Stimulated activated naive B cell treated with anti-CD40 and anti-IgM and Interleukin-4, amounts not matched to agents 10 μg/mL and 1 μg/mL and 100 μg/mL, for 72 hours (primary cell): ENCODE measurements at regions not wholly inside any gene's neighbourhood (a gene's known extent, or its start where the extent isn't known, plus 50 kb on each side); places are given as distances from the start of the nearest gene placed in this dataset.

Experiments
- ATAC-seq, 2 donors: fragments of 150-1000 bp; cut with Tn5 transposase; replicated peaks; 2 replicates each; pipeline ENCODE4 v1.10.0; 2021; ENCODE audit warnings: moderate library complexity in 1 of 2
- DNase-seq: peaks from one replicate; pipeline ENCODE4 v3.0.0; 2021
- H3K27ac Mint-ChIP-seq: one replicate; pipeline ENCODE4 v1.8.0; 2022; ENCODE audit warnings: mild to moderate bottlenecking, mixed read lengths
- H3K27me3 Mint-ChIP-seq, 2 donors: one replicate each; pipeline ENCODE4 v1.8.0; 2022; ENCODE audit warnings: mixed read lengths in 2 of 2
- H3K36me3 Mint-ChIP-seq, 2 donors: one replicate each; pipeline ENCODE4 v1.8.0; 2022; ENCODE audit warnings: mixed read lengths in 2 of 2, mild to moderate bottlenecking in 1 of 2
- H3K4me1 Mint-ChIP-seq, 2 donors: one replicate each; pipeline ENCODE4 v1.8.0; 2022; ENCODE audit warnings: mixed read lengths in 2 of 2, mild to moderate bottlenecking in 1 of 2
- H3K4me3 Mint-ChIP-seq, 2 donors: one replicate each; pipeline ENCODE4 v1.8.0; 2022; ENCODE audit warnings: mild to moderate bottlenecking in 2 of 2, mixed read lengths in 2 of 2, moderate library complexity in 1 of 2
- H3K9me3 Mint-ChIP-seq, 2 donors: one replicate each; pipeline ENCODE4 v1.8.0; 2022; ENCODE audit warnings: mixed read lengths in 2 of 2, mild to moderate bottlenecking in 1 of 2

DNA sequence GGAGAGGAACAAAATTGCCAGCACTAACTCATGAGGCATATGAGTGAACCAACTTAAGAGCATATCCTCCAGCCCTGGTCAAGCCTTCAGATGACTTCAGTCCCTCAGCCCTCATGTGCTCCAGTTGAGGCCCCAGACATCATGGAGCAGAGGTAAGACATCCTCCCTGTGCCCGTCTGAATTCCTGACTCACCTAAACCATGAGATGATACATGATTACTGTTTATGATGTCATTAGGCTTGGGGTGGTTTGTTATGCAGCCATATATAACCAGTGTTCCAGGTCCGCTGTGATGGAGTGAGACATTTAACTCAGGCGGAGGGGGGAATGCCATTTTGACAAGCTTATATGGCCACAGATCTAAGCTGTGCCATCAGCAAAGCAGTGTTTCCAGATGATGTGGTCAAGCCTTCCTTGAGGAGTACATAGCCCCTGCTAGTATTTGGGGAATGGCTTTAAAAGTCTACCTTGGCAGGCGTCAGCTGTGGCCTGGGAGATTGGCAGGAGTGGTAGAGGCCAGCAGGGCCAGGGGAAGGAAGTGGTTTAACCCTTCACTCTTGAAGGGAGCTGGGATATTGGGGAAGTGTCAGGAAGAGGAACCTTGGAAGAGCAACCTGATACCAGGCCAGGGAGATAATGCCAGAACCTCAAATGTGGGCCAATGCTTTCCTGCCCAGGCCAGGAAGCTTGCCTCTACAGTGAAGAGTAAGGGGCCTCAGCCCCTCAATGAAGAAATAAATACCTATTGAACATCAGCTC is 343.0 kb upstream of the PODXL start:
- no peak overlapping the region for H3K27ac Mint-ChIP-seq
- no peak for DNase-seq
- H3K27me3 Mint-ChIP-seq = peaks cover 7 to 13% of the 10 kb centered on the region in 2 donors
- H3K9me3 Mint-ChIP-seq = peaks cover 8 to 15% of the 10 kb centered on the region in 2 donors
- H3K4me3 Mint-ChIP-seq = no peak overlapping the region
- no peaks in the 10 kb centered on the region for H3K36me3 Mint-ChIP-seq
- no peaks in the 10 kb centered on the region for H3K4me1 Mint-ChIP-seq
- no peak for ATAC-seq

- H3K27me3 Mint-ChIP-seq = peaks cover 7 to 13% of the 10 kb centered on the region in 2 donors
- H3K36me3 Mint-ChIP-seq = no peaks in the 10 kb centered on the region
- peaks cover 7 to 9% of the 10 kb centered on the region in 2 donors for H3K9me3 Mint-ChIP-seq
- H3K4me3 Mint-ChIP-seq = no peak overlapping the region
- DNase-seq (no peak), ATAC-seq (no peak)
- no peak overlapping the region for H3K27ac Mint-ChIP-seq
- no peaks in the 10 kb centered on the region for H3K4me1 Mint-ChIP-seq
These were observed 342.0 kb upstream of the PODXL start for GRCh38 chr7:131898418-131898817.

- ATAC-seq (no peak), DNase-seq (no peak)
- peaks cover 7 to 9% of the 10 kb centered on the region in 2 donors for H3K9me3 Mint-ChIP-seq
- no peaks in the 10 kb centered on the region for H3K36me3 Mint-ChIP-seq
- H3K27ac Mint-ChIP-seq = no peak overlapping the region
- no peaks in the 10 kb centered on the region for H3K4me1 Mint-ChIP-seq
- H3K4me3 Mint-ChIP-seq = no peak overlapping the region
- peaks cover 7 to 13% of the 10 kb centered on the region in 2 donors for H3K27me3 Mint-ChIP-seq
These were observed 341.4 kb upstream of the PODXL start for GRCh38 chr7:131897790-131898165.

- H3K9me3 Mint-ChIP-seq = peaks cover 6 to 9% of the 10 kb centered on the region in 2 donors
- H3K27ac Mint-ChIP-seq = no peak overlapping the region
- no peak overlapping the region for H3K4me3 Mint-ChIP-seq
- H3K27me3 Mint-ChIP-seq = peaks cover 7 to 13% of the 10 kb centered on the region in 2 donors
- ATAC-seq (no peak), DNase-seq (no peak)
- no peaks in the 10 kb centered on the region for H3K36me3 Mint-ChIP-seq
- no peaks in the 10 kb centered on the region for H3K4me1 Mint-ChIP-seq
These were observed 340.8 kb upstream of the PODXL start for GRCh38 chr7:131897016-131897789.

DNA sequence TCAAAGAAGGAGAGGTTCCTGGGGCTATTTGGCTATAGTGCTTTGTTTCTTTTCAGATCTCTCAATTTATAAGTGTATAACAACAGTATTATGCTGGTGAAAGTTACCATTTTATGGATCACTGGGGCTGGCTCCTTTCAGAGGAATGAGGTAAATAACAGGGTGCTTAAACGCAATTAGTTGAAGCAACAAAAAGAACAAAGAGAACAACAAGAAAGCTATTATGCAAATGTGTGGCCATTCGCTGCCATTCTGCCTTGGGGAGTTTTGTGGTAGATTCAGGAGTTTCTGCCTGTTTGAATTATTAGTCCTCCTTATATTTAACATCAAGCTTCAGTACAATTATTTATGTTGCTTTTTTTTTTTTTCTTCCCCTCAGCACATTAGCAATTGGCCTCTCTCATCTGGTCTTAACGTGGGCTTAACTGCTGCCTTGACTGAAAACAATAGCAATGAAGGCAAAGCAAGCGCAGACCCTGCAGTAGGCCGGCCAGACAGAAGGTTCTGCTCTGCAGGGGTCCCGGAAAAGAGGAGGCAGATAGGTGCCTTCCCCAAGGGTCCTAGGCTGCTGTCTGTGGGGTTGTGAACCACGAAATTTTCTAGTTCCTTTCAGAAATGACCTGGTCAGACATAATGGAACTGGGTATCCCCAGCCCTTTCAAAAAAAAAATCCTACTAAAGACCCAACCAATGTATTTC is 339.9 kb upstream of the PODXL start:
- ATAC-seq (no peak), DNase-seq (no peak)
- Mint-ChIP-seq H3K4me1 (no peaks in the 10 kb centered on the region), H3K27ac (no peak overlapping the region), H3K36me3 (no peaks in the 10 kb centered on the region), H3K27me3 (peaks cover 7 to 13% of the 10 kb centered on the region in 2 donors), H3K4me3 (no peak overlapping the region), H3K9me3 (peaks cover 3 to 4% of the 10 kb centered on the region in 2 donors)

DNA sequence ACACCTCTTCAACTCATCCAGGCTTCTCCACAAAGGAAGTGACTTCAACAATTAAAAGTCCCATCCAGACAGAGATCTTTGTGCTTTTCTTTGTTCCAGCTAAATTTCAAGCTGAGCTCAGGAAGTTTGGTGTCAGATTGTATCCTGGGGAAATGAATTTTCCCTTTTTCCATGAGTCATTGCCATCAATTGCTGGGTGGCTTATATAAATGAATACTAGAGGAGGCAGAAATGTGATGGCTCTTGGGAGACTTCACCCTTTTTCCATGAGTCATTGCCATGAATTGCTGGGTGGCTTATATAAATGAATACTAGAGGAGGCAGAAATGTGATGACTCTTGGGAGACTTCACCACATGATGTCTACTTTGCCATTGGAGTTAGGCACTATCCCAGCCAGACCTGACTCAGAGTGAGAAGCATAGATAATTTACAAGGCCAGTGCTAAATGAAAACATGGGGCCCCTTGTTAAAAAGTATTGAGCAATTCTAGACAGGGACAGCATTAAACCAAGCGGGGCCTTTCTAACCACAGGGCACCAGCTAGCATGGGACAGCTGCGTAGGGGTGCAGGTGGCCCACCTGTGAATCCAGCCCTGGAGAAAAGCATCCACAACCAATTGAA is 339.2 kb upstream of the PODXL start:
- Mint-ChIP-seq H3K4me1 (no peaks in the 10 kb centered on the region), H3K27me3 (peaks cover 4 to 13% of the 10 kb centered on the region in 2 donors), H3K4me3 (no peak overlapping the region), H3K27ac (no peak overlapping the region), H3K9me3 (peaks cover 3 to 4% of the 10 kb centered on the region in 2 donors), H3K36me3 (no peaks in the 10 kb centered on the region)
- DNase-seq (no peak), ATAC-seq (no peak)

DNA sequence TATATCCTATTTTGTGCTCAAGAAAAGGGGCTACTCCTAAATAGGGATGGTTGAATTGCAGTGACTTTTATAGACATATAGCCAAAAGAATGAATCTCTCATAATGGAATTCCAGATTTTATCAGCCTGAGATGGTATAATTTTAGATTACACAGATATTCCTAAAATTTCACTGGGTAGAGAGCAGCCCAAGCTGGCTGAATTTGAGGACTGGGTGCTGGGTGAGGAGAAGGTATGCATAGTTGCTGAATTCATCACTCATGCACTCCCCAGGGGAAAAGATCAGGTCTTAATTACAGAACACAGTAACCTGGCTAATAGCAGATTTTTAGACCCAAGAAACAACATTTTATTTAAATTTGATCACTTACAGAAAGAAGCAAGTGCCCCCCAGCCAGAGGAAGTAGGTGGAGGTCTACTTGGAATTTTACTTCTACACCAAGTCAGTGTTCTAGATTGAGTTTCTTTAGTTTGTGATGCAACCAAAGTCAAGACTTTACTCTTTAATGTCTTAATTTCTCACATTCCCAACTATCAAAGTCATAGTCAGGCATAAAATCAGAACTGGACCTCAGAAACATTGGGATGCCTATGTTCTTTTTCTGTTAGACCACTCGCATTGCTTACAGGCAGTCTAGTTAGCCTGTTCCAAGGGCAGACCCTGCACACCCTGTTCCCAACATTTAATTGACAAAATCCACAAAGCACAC is 337.4 kb upstream of the PODXL start:
- no peaks in the 10 kb centered on the region for H3K4me1 Mint-ChIP-seq
- H3K36me3 Mint-ChIP-seq = no peaks in the 10 kb centered on the region
- H3K27ac Mint-ChIP-seq = no peak overlapping the region
- H3K4me3 Mint-ChIP-seq = no peak overlapping the region
- H3K27me3 Mint-ChIP-seq = peaks cover 4 to 8% of the 10 kb centered on the region in 2 donors
- ATAC-seq = no peak
- no peak for DNase-seq
- peaks cover 0 to 4% of the 10 kb centered on the region in 2 donors for H3K9me3 Mint-ChIP-seq

GRCh38 chr7:131890176-131890575 is 333.7 kb upstream of the PODXL start:
- H3K9me3 Mint-ChIP-seq = peaks cover 13 to 17% of the 10 kb centered on the region in 2 donors
- no peaks in the 10 kb centered on the region for H3K4me1 Mint-ChIP-seq
- ATAC-seq (no peak), DNase-seq (no peak)
- H3K4me3 Mint-ChIP-seq = no peak overlapping the region
- H3K27me3 Mint-ChIP-seq = peaks cover 0 to 5% of the 10 kb centered on the region in 2 donors
- H3K36me3 Mint-ChIP-seq = peaks cover 0 to 7% of the 10 kb centered on the region in 2 donors
- H3K27ac Mint-ChIP-seq = no peak overlapping the region

DNA sequence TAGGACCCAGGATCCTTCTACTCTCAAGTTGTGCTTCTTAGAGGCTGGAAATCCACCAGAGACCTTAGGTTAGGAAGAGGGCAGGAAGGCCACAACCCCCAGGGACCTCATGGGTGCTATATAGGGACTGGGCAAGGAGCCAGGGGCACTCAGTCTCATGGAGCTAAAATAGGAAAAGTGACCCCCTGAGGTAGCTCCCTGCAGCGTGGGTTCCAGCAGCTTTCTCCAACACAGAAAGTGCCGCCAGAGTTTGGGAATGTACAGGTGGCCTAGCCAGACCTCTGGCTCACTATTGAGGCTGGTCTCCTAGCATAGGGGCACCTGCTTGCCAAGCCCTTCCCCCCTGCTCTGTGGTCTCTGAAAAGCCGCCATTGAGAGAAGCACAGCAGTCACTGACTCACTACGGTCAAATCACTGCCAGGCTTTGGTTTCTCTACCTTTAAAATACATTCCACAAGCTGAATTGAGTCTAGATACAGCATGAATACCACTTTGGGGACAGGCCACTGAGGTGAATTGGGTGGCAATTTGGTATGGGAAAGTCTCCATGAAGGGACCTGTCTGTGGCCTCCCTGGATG is 333.2 kb upstream of the PODXL start:
- no peak for ATAC-seq
- Mint-ChIP-seq H3K27me3 (peaks cover 0 to under 1% of the 10 kb centered on the region in 2 donors), H3K9me3 (peaks cover 15 to 19% of the 10 kb centered on the region in 2 donors), H3K4me3 (no peak overlapping the region), H3K36me3 (peaks cover 0 to 7% of the 10 kb centered on the region in 2 donors), H3K27ac (no peak overlapping the region), H3K4me1 (no peaks in the 10 kb centered on the region)
- no peak for DNase-seq

DNA sequence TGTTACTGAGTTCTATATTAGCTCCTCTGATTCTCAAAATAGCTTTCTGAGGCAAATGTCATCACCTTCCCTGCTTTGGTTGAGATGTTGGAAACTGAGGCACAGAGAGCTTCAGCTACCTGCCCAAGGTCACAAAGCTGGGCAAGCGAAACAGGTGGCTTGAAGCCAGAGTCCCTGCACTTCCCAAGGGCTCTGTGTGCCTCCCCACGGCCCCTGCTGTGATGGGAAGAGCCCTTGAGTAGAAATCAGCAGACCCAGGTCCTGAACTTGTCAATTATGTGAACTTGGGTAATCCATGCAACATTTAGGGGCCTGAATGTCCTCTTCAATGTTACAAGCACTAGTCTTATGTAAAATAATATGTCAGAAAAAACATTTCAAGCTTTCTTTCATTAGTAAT is 327.3 kb upstream of the PODXL start:
- peaks cover 0 to 7% of the 10 kb centered on the region in 2 donors for H3K36me3 Mint-ChIP-seq
- DNase-seq (no peak), ATAC-seq (no peak)
- no peak overlapping the region for H3K4me3 Mint-ChIP-seq
- H3K9me3 Mint-ChIP-seq = peaks cover 16 to 23% of the 10 kb centered on the region in 2 donors
- peaks cover 5 to 9% of the 10 kb centered on the region in 2 donors for H3K27me3 Mint-ChIP-seq
- H3K4me1 Mint-ChIP-seq = no peaks in the 10 kb centered on the region
- H3K27ac Mint-ChIP-seq = no peak overlapping the region

DNA sequence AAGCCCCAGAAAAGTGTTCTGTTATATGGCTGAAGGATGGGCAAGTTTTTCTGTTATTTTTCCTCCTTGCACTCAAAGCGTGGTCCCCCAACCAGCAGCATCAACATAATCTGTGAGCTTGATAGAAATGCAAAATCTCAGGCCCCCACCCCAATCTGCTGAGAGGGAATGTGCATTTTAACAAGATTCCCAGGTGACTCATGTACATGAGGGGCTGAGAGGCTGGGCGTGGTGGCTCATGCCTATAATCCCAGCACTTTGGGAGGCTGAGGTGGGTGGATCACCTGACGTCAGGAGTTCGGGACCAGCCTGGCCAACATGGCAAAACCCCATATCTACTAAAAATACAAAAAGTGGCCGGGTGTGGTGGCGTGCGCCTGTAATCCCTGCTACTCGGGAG is 326.8 kb upstream of the PODXL start:
- no peak overlapping the region for H3K4me3 Mint-ChIP-seq
- ATAC-seq (no peak), DNase-seq (no peak)
- peaks cover 16 to 23% of the 10 kb centered on the region in 2 donors for H3K9me3 Mint-ChIP-seq
- no peaks in the 10 kb centered on the region for H3K4me1 Mint-ChIP-seq
- H3K27me3 Mint-ChIP-seq = peaks cover 5 to 9% of the 10 kb centered on the region in 2 donors
- H3K36me3 Mint-ChIP-seq = peaks cover 0 to 7% of the 10 kb centered on the region in 2 donors
- H3K27ac Mint-ChIP-seq = no peak overlapping the region

GRCh38 chr7:131882321-131882720 is 325.9 kb upstream of the PODXL start:
- Mint-ChIP-seq H3K9me3 (peaks cover 16 to 19% of the 10 kb centered on the region in 2 donors), H3K4me1 (no peaks in the 10 kb centered on the region), H3K27ac (no peak overlapping the region), H3K27me3 (peaks cover 5 to 9% of the 10 kb centered on the region in 2 donors), H3K4me3 (no peak overlapping the region), H3K36me3 (peaks cover 0 to 7% of the 10 kb centered on the region in 2 donors)
- DNase-seq (no peak), ATAC-seq (no peak)

DNA sequence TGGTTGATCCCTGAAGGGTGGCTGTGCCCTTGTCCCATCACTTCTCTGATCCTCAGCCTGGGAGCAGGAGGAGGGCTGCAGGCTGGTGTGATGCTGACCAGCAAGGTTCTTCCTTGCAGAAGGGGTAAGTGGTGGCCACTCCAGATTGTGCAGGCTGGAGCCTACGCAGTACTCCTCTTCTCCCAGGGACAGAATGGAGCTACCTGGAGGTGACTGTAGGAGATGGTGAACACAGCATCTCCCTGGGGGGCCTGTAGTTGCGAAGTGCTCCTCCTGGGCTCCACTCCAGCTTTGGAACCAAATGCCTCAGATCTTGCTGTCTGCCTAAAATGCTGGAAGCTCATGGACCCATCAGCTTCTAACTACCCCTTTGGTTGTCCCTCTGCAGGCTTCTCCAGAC is 323.6 kb upstream of the PODXL start:
- Mint-ChIP-seq H3K4me1 (no peaks in the 10 kb centered on the region), H3K27me3 (peaks cover 5 to 9% of the 10 kb centered on the region in 2 donors), H3K27ac (no peak overlapping the region), H3K9me3 (peaks cover 2 to 5% of the 10 kb centered on the region in 2 donors), H3K36me3 (no peaks in the 10 kb centered on the region), H3K4me3 (no peak overlapping the region)
- ATAC-seq (no peak), DNase-seq (no peak)
